NB4 (cell line): ENCODE measurements at regions not wholly inside any gene's neighbourhood (a gene's known extent, or its start where the extent isn't known, plus 50 kb on each side); places are given as distances from the start of the nearest gene placed in this dataset.
A peak's percentile ranks its signal among the peaks of the same experiment; 100 is the strongest.
"Not testable (repeated sequence)": the region's sequence is repeated elsewhere in the genome, so short reads cannot be mapped to it uniquely, and the experiment has no call there.

ENCODE experiments used
- DNase-seq: peaks from one replicate; pipeline ENCODE4 v3.0.0; 2010; ENCODE audit warnings: low read depth
- H3K4me3 ChIP-seq: one replicate; pipeline ENCODE4 v1.5.1; 2011; ENCODE audit warnings: mild to moderate bottlenecking, low read depth, low read length, moderate library complexity
- CTCF ChIP-seq: IDR thresholded peaks from one replicate; pipeline ENCODE4 v1.5.1; 2012; ENCODE audit warnings: low read depth, low read length
- MAX ChIP-seq: IDR thresholded peaks from 2 replicates; pipeline ENCODE4 v1.6.1; 2011; ENCODE audit warnings: low read depth, low read length
- MYC ChIP-seq: IDR thresholded peaks from 2 replicates; pipeline ENCODE4 v1.6.1; 2011; ENCODE audit warnings: low read depth, low read length
- POLR2A ChIP-seq: IDR thresholded peaks from 2 replicates; pipeline ENCODE4 v1.6.1; 2011; ENCODE audit warnings: mild to moderate bottlenecking; ENCODE audit not compliant: insufficient read length; ENCODE audit errors: extremely low read depth

DNA sequence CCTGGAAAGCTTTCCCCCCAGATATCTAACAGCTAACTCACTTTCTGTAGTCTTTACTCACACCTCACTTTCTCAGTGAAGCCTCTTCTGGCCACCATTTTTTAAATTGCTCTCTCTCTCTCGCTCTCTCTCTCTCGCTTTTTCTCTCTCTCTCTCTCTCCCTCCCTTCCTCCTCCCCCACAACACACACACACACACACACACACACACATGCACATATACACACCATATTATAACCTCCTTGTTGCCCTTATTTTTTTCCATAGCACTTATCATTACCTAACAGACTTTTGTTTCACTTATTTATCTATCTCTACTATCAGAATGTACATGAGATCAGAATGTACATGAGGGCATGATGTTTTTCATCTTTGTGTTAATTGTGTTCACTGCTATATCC is 156.8 kb downstream of the DUSP6 start:
- H3K4me3 ChIP-seq: no peak overlapping the region
- no peak for DNase-seq
- TF ChIP-seq MYC (no peak), MAX (no peak), POLR2A (no peak), CTCF (no peak)

GRCh38 chr12:89194683-89195082 is 157.6 kb downstream of the DUSP6 start:
- no peak for TF ChIP-seq CTCF
- no peak for TF ChIP-seq MAX
- no peak for TF ChIP-seq POLR2A
- no peak for TF ChIP-seq MYC
- H3K4me3 ChIP-seq: no peak overlapping the region
- no peak for DNase-seq

DNA sequence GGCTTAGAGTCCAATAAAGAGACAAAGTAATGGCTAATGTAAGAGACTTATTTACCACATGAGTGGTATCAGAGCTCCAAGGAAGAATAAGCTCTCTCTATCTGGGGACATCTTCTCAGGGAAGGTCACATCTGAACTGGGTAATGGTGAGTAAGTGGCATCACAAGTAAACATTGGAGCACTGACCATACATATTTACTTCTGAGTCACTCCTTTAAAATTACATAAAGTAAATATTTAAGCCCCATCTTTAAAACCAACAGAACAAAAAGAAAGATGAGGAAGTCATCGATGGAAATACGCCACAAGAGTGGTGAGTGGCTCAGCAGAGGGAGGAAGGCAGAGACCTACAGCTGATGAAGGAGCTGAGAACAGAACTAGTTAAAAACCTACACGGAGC is 159.9 kb downstream of the DUSP6 start:
- no peak for TF ChIP-seq MAX
- no peak overlapping the region for H3K4me3 ChIP-seq
- no peak for DNase-seq

- H3K4me3 ChIP-seq, DNase-seq: not testable (repeated sequence)
These were observed 160.7 kb downstream of the DUSP6 start for GRCh38 chr12:89191597-89191996.

DNA sequence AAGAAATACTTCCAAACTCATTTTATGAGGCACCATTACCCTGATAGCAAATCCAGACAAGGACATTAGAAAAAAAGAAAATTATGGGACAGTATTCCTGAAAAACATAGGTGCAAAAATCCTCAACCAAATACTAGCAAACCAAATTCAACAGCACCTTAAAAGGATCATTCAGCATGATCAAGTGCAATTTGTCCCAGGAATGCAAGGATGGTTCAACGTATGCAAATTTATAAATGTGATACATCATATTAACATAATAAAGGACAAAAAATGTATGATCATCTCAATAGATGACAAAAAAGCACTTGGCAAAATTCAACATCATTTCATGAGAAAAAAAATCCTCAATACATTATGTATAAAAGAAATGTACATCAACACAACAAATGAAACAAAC is 162.9 kb downstream of the DUSP6 start:
- DNase-seq: peak; percentile 23
- no peak overlapping the region for H3K4me3 ChIP-seq
- no peak for TF ChIP-seq MYC

- no peak for DNase-seq
- TF ChIP-seq POLR2A: no peak
- TF ChIP-seq MYC: no peak
- no peak for TF ChIP-seq MAX
- no peak for TF ChIP-seq CTCF
- H3K4me3 ChIP-seq: no peak overlapping the region
These were observed 164.8 kb downstream of the DUSP6 start for GRCh38 chr12:89187507-89187906.

- no peak; the same call in 1 of the 2 replicates for TF ChIP-seq MYC
- TF ChIP-seq MAX: no peak
- no peak for TF ChIP-seq POLR2A
- TF ChIP-seq CTCF: no peak
- H3K4me3 ChIP-seq: no peak overlapping the region
- peak; percentile 37 for DNase-seq
These were observed 166.4 kb downstream of the DUSP6 start for GRCh38 chr12:89185889-89186288.
